ENCODE measurements at regions not wholly inside any gene's neighbourhood (a gene's known extent, or its start where the extent isn't known, plus 50 kb on each side); places are given as distances from the start of the nearest gene placed in this dataset.
"Not testable (repeated sequence)": the region's sequence is repeated elsewhere in the genome, so short reads cannot be mapped to it uniquely, and the experiment has no call there.

DNA sequence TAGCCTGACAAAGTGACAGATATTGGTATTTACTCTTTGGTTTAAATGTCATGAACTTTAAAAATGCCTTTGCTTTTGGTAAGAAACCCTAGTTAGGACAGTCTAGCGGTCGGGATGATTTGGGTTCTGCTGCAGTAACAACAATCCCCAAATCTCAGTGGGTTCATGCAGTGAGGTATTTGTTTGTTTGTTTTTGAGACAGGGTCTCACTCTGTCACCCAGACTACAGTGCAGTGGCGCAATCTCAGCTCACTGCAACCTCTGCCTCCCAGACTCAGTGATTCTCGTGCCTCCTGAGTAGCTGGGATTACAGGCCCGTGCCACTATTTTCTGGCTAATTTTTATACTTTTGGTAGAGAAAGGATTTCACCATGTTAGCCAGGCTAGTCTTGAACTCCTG lies 65.2 kb upstream of the EEF2KMT start:
- not testable (repeated sequence) for TF ChIP-seq EZH2phosphoT487 (IDR thresholded peaks at IDR 0.05; ENCODE audit: insufficient read depth, low read depth); EZH2 (IDR thresholded peaks at IDR 0.05; ENCODE audit: insufficient read depth, poor library complexity, severe bottlenecking)

Data from GM23248 (cell line).